GM18526 (cell line): ENCODE measurements at regions not wholly inside any gene's neighbourhood (a gene's known extent, or its start where the extent isn't known, plus 50 kb on each side); places are given as distances from the start of the nearest gene placed in this dataset.

Source experiments
- POLR2A ChIP-seq: IDR thresholded peaks from 3 replicates; pipeline ENCODE4 v1.6.1; 2011; ENCODE audit not compliant: insufficient read length; ENCODE audit errors: extremely low read depth

- TF ChIP-seq POLR2A = no peak
Measured at GRCh38 chr20:63121246-63121645, 94.7 kb downstream of the YTHDF1 start.

- TF ChIP-seq POLR2A = no peak
Measured at GRCh38 chr20:63120808-63121090, 95.2 kb downstream of the YTHDF1 start.

GRCh38 chr20:63119963-63120807, 95.7 kb downstream of the YTHDF1 start:
- no peak for TF ChIP-seq POLR2A

GRCh38 chr20:63119121-63119962, 96.6 kb downstream of the YTHDF1 start:
- TF ChIP-seq POLR2A = no peak

- no peak for TF ChIP-seq POLR2A
Measured at GRCh38 chr20:63118303-63119120, 97.4 kb downstream of the YTHDF1 start.

GRCh38 chr20:63117661-63118302, 98.1 kb downstream of the YTHDF1 start:
- TF ChIP-seq POLR2A = no peak

- TF ChIP-seq POLR2A = no peak
Measured at GRCh38 chr20:63117151-63117550, 98.8 kb downstream of the YTHDF1 start.

GRCh38 chr20:63116412-63117106, 99.4 kb downstream of the YTHDF1 start:
- no peak for TF ChIP-seq POLR2A

GRCh38 chr20:63115651-63116411, 100.1 kb downstream of the YTHDF1 start:
- TF ChIP-seq POLR2A = no peak

- TF ChIP-seq POLR2A = no peak
Measured at GRCh38 chr20:63114693-63115311, 101.1 kb downstream of the YTHDF1 start.

- no peak for TF ChIP-seq POLR2A
Measured at GRCh38 chr20:63114006-63114692, 101.8 kb downstream of the YTHDF1 start.

- TF ChIP-seq POLR2A = no peak
Measured at GRCh38 chr20:63112491-63113219, 103.3 kb downstream of the YTHDF1 start.
